ENCODE measurements at regions not wholly inside any gene's neighbourhood (a gene's known extent, or its start where the extent isn't known, plus 50 kb on each side); places are given as distances from the start of the nearest gene placed in this dataset.

GRCh38 chr10:124285587-124286527, 132.9 kb downstream of the OAT start:
- Histone ChIP-seq H3K9ac (ENCODE audit: insufficient read depth in 1 of 2, low read length in 2 of 2) (no peak overlapping the region), H3K27ac (ENCODE audit: low read depth in 1 of 2, low read length in 1 of 2) (no peak overlapping the region), H3K9me3 (ENCODE audit: control insufficient read depth in 4 of 4, insufficient read depth in 3 of 4, low read length in 3 of 4) (peaks cover 0 to 3% (median 0%) of the 10 kb centered on the region in 4 donors), H3K27me3 (ENCODE audit: control insufficient read depth in 3 of 3, insufficient read depth in 3 of 3, low read length in 2 of 3) (no peaks in the 10 kb centered on the region), H3K4me1 (ENCODE audit: control insufficient read depth in 5 of 5, insufficient read depth in 5 of 5, low read length in 5 of 5) (peaks cover 0 to 3% (median 0%) of the 10 kb centered on the region in 5 donors), H3K4me3 (no peak overlapping the region), H3K36me3 (ENCODE audit: control insufficient read depth in 4 of 4, insufficient read depth in 4 of 4, low read length in 4 of 4) (no peaks in the 10 kb centered on the region)
- no peak for TF ChIP-seq CTCF (IDR thresholded peaks at IDR 0.05; ENCODE audit: control extremely low read depth, extremely low read depth)
- 51 to 56% methylated on average over 21 of the region's 21 CpGs for WGBS, 2 donors
- ATAC-seq (ENCODE audit: insufficient read depth, low FRiP score) (no peak), DNase-seq (peak in 2 of 3 donors; percentile 18 to 34)

GRCh38 chr10:124283949-124284250, 134.8 kb downstream of the OAT start:
- no peak for DNase-seq
- H3K4me3 ChIP-seq = no peak overlapping the region
- no peaks in the 10 kb centered on the region for H3K4me1 ChIP-seq (ENCODE audit: control insufficient read depth in 5 of 5, insufficient read depth in 5 of 5, low read length in 5 of 5)
- peaks cover 0 to 9% (median 0%) of the 10 kb centered on the region in 4 donors for H3K9me3 ChIP-seq (ENCODE audit: control insufficient read depth in 4 of 4, insufficient read depth in 3 of 4, low read length in 3 of 4)
- WGBS, 2 donors = 87 to 92% methylated on average over 9 of the region's 9 CpGs
- no peaks in the 10 kb centered on the region for H3K36me3 ChIP-seq (ENCODE audit: control insufficient read depth in 4 of 4, insufficient read depth in 4 of 4, low read length in 4 of 4)
- TF ChIP-seq CTCF (IDR thresholded peaks at IDR 0.05; ENCODE audit: control extremely low read depth, extremely low read depth) = no peak
- H3K27ac ChIP-seq (ENCODE audit: low read depth in 1 of 2, low read length in 1 of 2) = no peak overlapping the region
- H3K9ac ChIP-seq (ENCODE audit: insufficient read depth in 1 of 2, low read length in 2 of 2) = no peak overlapping the region
- H3K27me3 ChIP-seq (ENCODE audit: control insufficient read depth in 3 of 3, insufficient read depth in 3 of 3, low read length in 2 of 3) = no peaks in the 10 kb centered on the region
- no peak for ATAC-seq (ENCODE audit: insufficient read depth, low FRiP score)

- no peak overlapping the region for H3K27ac ChIP-seq (ENCODE audit: low read depth in 1 of 2, low read length in 1 of 2)
- ATAC-seq (ENCODE audit: insufficient read depth, low FRiP score) (no peak), DNase-seq (no peak)
- no peaks in the 10 kb centered on the region for H3K4me1 ChIP-seq (ENCODE audit: control insufficient read depth in 5 of 5, insufficient read depth in 5 of 5, low read length in 5 of 5)
- no peaks in the 10 kb centered on the region for H3K36me3 ChIP-seq (ENCODE audit: control insufficient read depth in 4 of 4, insufficient read depth in 4 of 4, low read length in 4 of 4)
- no peak for TF ChIP-seq CTCF (IDR thresholded peaks at IDR 0.05; ENCODE audit: control extremely low read depth, extremely low read depth)
- no peaks in the 10 kb centered on the region for H3K27me3 ChIP-seq (ENCODE audit: control insufficient read depth in 3 of 3, insufficient read depth in 3 of 3, low read length in 2 of 3)
- H3K9ac ChIP-seq (ENCODE audit: insufficient read depth in 1 of 2, low read length in 2 of 2) = no peak overlapping the region
- peaks cover 0 to 10% (median 0%) of the 10 kb centered on the region in 4 donors for H3K9me3 ChIP-seq (ENCODE audit: control insufficient read depth in 4 of 4, insufficient read depth in 3 of 4, low read length in 3 of 4)
- 84 to 91% methylated on average over 8 of the region's 8 CpGs for WGBS, 2 donors
- H3K4me3 ChIP-seq = no peak overlapping the region
Observed at GRCh38 chr10:124283215-124283948, 135.3 kb downstream of the OAT start.

Data from lung (tissue), 11 donors.